HCT116 (cell line): ENCODE measurements at regions not wholly inside any gene's neighbourhood (a gene's known extent, or its start where the extent isn't known, plus 50 kb on each side); places are given as distances from the start of the nearest gene placed in this dataset.

Experiments used
- ATAC-seq: fragments of 200-7000 bp; cut with Tn5 transposase; 2 replicates; pipeline ENCODE4 v1.9.1; 2020; ENCODE audit warnings: mild to moderate bottlenecking, moderate library complexity
- BruUV-seq: library from RNA; stranded (reverse); fragments of 400-500 nt; replicated peaks from 2 replicates; lab custom pipeline; 2021; lab: Mats Ljungman, UMichigan
- CTCF ChIA-PET: fragments of 300-600 bp; sonication (Branson Sonifier 250); formaldehyde crosslinking; loops from one replicate; lab custom pipeline; 2021; ENCODE audit warnings: antibody characterized with exemption; lab: Charles Lee
- POLR2A ChIA-PET: fragments of 300-600, 350-600 bp; sonication (Branson Sonifier 250); formaldehyde crosslinking; loops from one replicate; lab custom pipeline; 2021; ENCODE audit warnings: antibody characterized with exemption; lab: Charles Lee
- RAD21 ChIA-PET, 2 experiments: fragments of 300-600 bp; sonication (Branson Sonifier 250); formaldehyde crosslinking; loops; one replicate each; lab custom pipeline; 2023; ENCODE audit warnings: low total read pairs in 2 of 2; ENCODE audit not compliant: uncharacterized antibody in 2 of 2, unreplicated experiment in 2 of 2, low non-redundant PET in 1 of 2; lab: Charles Lee
- DNase-seq: peaks from one replicate; pipeline ENCODE4 v3.0.0-alpha.2; 2010; ENCODE audit warnings: low read depth, low spot score
- H2AFZ ChIP-seq: fragments of 200-600 bp; shearing (Covaris generic), sonication (generic); 2 replicates; pipeline ENCODE4 v1.6.1; 2017; ENCODE audit warnings: low read depth, mixed run types, mixed read lengths, antibody characterized with exemption, low read length; ENCODE audit not compliant: poor library complexity, severe bottlenecking
- H3K27ac ChIP-seq: 2 replicates; pipeline ENCODE4 v1.5.1; 2012; ENCODE audit warnings: low read depth, low read length
- H3K27me3 ChIP-seq: fragments of 200-600 bp; sonication (generic); 2 replicates; pipeline ENCODE4 v1.6.1; 2016; ENCODE audit warnings: mixed run types, low read length, mixed read lengths; ENCODE audit not compliant: insufficient read depth
- H3K36me3 ChIP-seq, 2 experiments: fragments of 200-500 bp in 1 of 2; fragments of 200-600 bp in 1 of 2; sonication (Bioruptor generic) in 1 of 2; sonication (generic) in 1 of 2; 2 replicates each; pipeline versions ENCODE4 v1.5.1 to v1.6.1; 2014 to 2016; ENCODE audit warnings: low read length in 2 of 2, inconsistent platforms in 1 of 2, mixed read lengths in 1 of 2, mixed run types in 1 of 2; ENCODE audit not compliant: insufficient read depth in 2 of 2, control insufficient read depth in 1 of 2
- H3K4me1 ChIP-seq, 2 experiments: fragments of 200-600 bp in 1 of 2; sonication (generic) in 1 of 2; 2 replicates each; pipeline versions ENCODE4 v1.5.1 to v1.6.1; 2012 to 2017; ENCODE audit warnings: low read length in 2 of 2, inconsistent platforms in 1 of 2, mild to moderate bottlenecking in 1 of 2, mixed read lengths in 1 of 2, mixed run types in 1 of 2, moderate library complexity in 1 of 2; ENCODE audit not compliant: insufficient read depth in 2 of 2, control insufficient read depth in 1 of 2
- H3K4me2 ChIP-seq: fragments of 200-600 bp; sonication (generic); 2 replicates; pipeline ENCODE4 v1.6.1; 2017; ENCODE audit warnings: mixed run types, low read length, mixed read lengths
- H3K4me3 ChIP-seq, 2 experiments: fragments of 200-600 bp in 1 of 2; sonication (generic) in 1 of 2; replicated peaks in 1 of 2; 2 replicates each; pipeline ENCODE4 v1.5.1; 2011 to 2016; ENCODE audit warnings: low read length in 2 of 2, control low read depth in 1 of 2, low read depth in 1 of 2, mild to moderate bottlenecking in 1 of 2, mixed read lengths in 1 of 2, mixed run types in 1 of 2
- H3K79me2 ChIP-seq: fragments of 200-600 bp; sonication (generic); 2 replicates; pipeline ENCODE4 v1.6.1; 2017; ENCODE audit warnings: mild to moderate bottlenecking, mixed run types, low read length, moderate library complexity, mixed read lengths; ENCODE audit not compliant: insufficient read depth
- H3K9ac ChIP-seq: fragments of 200-600 bp; sonication (generic); 2 replicates; pipeline ENCODE4 v1.6.1; 2016; ENCODE audit warnings: low read length, mixed read lengths
- H3K9me2 ChIP-seq: fragments of 200-600 bp; sonication (generic), shearing (Covaris generic); 2 replicates; pipeline ENCODE4 v1.6.1; 2017; ENCODE audit warnings: mixed run types, mild to moderate bottlenecking, moderate library complexity; ENCODE audit not compliant: insufficient read depth
- H3K9me3 ChIP-seq, 2 experiments: fragments of 200-500 bp in 1 of 2; fragments of 200-600 bp in 1 of 2; sonication (Bioruptor generic) in 1 of 2; sonication (generic) in 1 of 2; 2 replicates each; pipeline ENCODE4 v1.6.1; 2014 to 2017; ENCODE audit warnings: low read length in 2 of 2, mixed read lengths in 2 of 2, inconsistent platforms in 1 of 2, low read depth in 1 of 2, mild to moderate bottlenecking in 1 of 2, mixed run types in 1 of 2, moderate library complexity in 1 of 2; ENCODE audit not compliant: control insufficient read depth in 1 of 2, insufficient read depth in 1 of 2
- H4K20me1 ChIP-seq: fragments of 200-600 bp; sonication (generic), shearing (Covaris generic); 2 replicates; pipeline ENCODE4 v1.6.1; 2017; ENCODE audit warnings: mixed run types, mild to moderate bottlenecking, moderate library complexity; ENCODE audit not compliant: insufficient read depth
- CEBPB ChIP-seq: IDR thresholded peaks from 2 replicates; pipeline ENCODE4 v1.6.1; 2012; ENCODE audit warnings: low read depth
- EGR1 ChIP-seq: IDR thresholded peaks from 2 replicates; pipeline ENCODE4 v1.6.1; 2012; ENCODE audit warnings: low read depth
- ELF1 ChIP-seq: IDR thresholded peaks from 2 replicates; pipeline ENCODE4 v1.6.1; 2012; ENCODE audit warnings: low read depth, borderline replicate concordance
- EZH2phosphoT487 ChIP-seq: fragments of 200-600 bp; IDR thresholded peaks from 2 replicates; pipeline ENCODE4 v1.6.1; 2018; ENCODE audit warnings: antibody characterized with exemption, borderline replicate concordance
- FOSL1 ChIP-seq: IDR thresholded peaks from 2 replicates; pipeline ENCODE4 v1.6.1; 2012; ENCODE audit warnings: low read depth
- RAD21 ChIP-seq: IDR thresholded peaks from 2 replicates; pipeline ENCODE4 v1.6.1; 2012; ENCODE audit warnings: low read depth, mild to moderate bottlenecking
- SRF ChIP-seq: IDR thresholded peaks from 2 replicates; pipeline ENCODE4 v1.6.1; 2012; ENCODE audit warnings: low read depth
- TCF7L2 ChIP-seq: IDR thresholded peaks from 2 replicates; pipeline ENCODE4 v1.7.0; 2011; ENCODE audit warnings: borderline replicate concordance, inconsistent platforms; ENCODE audit not compliant: insufficient read depth, insufficient read length; ENCODE audit errors: extremely low read depth
- YY1 ChIP-seq: IDR thresholded peaks from 2 replicates; pipeline ENCODE4 v1.6.1; 2011; ENCODE audit warnings: low read length, low read depth, moderate library complexity, mild to moderate bottlenecking; ENCODE audit not compliant: insufficient replicate concordance; ENCODE audit errors: extremely low read depth
- ZFX ChIP-seq: fragments of 450-650 bp; IDR thresholded peaks from 2 replicates; pipeline ENCODE4 v1.6.1; 2017
- intact Hi-C: fragments of 100-400 bp; cut with micrococcal nuclease; formaldehyde crosslinking; loops from 2 replicates; pipeline ENCODE4 v1.10.0; 2022
- TF ChIP-seq, protein P1 (sequence below): IDR thresholded peaks from 2 replicates; pipeline ENCODE4 v1.6.1; 2012; ENCODE audit warnings: low read depth
- TF ChIP-seq, protein P2 (sequence below), 3 experiments: fragments of 200-600 bp in 1 of 3; sonication (generic) in 1 of 3; IDR thresholded peaks in 2 of 3; conservative IDR thresholded peaks in 1 of 3; 2 replicates each; pipeline ENCODE4 v1.5.1; 2012 to 2017; ENCODE audit warnings: low read depth in 2 of 3, low read length in 2 of 3, antibody characterized with exemption in 1 of 3, borderline replicate concordance in 1 of 3, control low read depth in 1 of 3, mild to moderate bottlenecking in 1 of 3, mixed read lengths in 1 of 3, mixed run types in 1 of 3, moderate library complexity in 1 of 3; ENCODE audit not compliant: insufficient read depth in 1 of 3
- TF ChIP-seq, protein P3 (sequence below): IDR thresholded peaks from 2 replicates; pipeline ENCODE4 v1.6.1; 2012

GRCh38 chr10:1858048-1858447, 120.7 kb upstream of the ADARB2 start:
- no peaks in the 10 kb centered on the region for H3K27me3 ChIP-seq
- peaks cover 0 to 19% of the 10 kb centered on the region in 2 experiments; a peak in 2 of 4 replicates for H3K9me3 ChIP-seq
- DNase-seq (no peak), ATAC-seq (no peak)
- H3K79me2 ChIP-seq, result no peaks in the 10 kb centered on the region
- CTCF ChIA-PET, result no interaction called here
- H3K4me3 ChIP-seq, result no peak overlapping the region
- H3K4me2 ChIP-seq, result no peak overlapping the region
- TF ChIP-seq EZH2phosphoT487 (no peak), EGR1 (no peak), FOSL1 (no peak), ZFX (no peak), YY1 (no peak), ELF1 (no peak), TCF7L2 (no peak), SRF (no peak), CEBPB (no peak), RAD21 (no peak)
- TF ChIP-seq, protein P1, sequence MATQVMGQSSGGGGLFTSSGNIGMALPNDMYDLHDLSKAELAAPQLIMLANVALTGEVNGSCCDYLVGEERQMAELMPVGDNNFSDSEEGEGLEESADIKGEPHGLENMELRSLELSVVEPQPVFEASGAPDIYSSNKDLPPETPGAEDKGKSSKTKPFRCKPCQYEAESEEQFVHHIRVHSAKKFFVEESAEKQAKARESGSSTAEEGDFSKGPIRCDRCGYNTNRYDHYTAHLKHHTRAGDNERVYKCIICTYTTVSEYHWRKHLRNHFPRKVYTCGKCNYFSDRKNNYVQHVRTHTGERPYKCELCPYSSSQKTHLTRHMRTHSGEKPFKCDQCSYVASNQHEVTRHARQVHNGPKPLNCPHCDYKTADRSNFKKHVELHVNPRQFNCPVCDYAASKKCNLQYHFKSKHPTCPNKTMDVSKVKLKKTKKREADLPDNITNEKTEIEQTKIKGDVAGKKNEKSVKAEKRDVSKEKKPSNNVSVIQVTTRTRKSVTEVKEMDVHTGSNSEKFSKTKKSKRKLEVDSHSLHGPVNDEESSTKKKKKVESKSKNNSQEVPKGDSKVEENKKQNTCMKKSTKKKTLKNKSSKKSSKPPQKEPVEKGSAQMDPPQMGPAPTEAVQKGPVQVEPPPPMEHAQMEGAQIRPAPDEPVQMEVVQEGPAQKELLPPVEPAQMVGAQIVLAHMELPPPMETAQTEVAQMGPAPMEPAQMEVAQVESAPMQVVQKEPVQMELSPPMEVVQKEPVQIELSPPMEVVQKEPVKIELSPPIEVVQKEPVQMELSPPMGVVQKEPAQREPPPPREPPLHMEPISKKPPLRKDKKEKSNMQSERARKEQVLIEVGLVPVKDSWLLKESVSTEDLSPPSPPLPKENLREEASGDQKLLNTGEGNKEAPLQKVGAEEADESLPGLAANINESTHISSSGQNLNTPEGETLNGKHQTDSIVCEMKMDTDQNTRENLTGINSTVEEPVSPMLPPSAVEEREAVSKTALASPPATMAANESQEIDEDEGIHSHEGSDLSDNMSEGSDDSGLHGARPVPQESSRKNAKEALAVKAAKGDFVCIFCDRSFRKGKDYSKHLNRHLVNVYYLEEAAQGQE, result no peak
- TF ChIP-seq, protein P2, sequence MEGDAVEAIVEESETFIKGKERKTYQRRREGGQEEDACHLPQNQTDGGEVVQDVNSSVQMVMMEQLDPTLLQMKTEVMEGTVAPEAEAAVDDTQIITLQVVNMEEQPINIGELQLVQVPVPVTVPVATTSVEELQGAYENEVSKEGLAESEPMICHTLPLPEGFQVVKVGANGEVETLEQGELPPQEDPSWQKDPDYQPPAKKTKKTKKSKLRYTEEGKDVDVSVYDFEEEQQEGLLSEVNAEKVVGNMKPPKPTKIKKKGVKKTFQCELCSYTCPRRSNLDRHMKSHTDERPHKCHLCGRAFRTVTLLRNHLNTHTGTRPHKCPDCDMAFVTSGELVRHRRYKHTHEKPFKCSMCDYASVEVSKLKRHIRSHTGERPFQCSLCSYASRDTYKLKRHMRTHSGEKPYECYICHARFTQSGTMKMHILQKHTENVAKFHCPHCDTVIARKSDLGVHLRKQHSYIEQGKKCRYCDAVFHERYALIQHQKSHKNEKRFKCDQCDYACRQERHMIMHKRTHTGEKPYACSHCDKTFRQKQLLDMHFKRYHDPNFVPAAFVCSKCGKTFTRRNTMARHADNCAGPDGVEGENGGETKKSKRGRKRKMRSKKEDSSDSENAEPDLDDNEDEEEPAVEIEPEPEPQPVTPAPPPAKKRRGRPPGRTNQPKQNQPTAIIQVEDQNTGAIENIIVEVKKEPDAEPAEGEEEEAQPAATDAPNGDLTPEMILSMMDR (IDR thresholded peaks at IDR 0.05 in 2 of 3, conservative IDR thresholded peaks at IDR 0.05 in 1 of 3; ENCODE audit: borderline replicate concordance in 1 of 3, insufficient read depth in 1 of 3, low read depth in 2 of 3, low read length in 2 of 3), result no peak
- TF ChIP-seq, protein P3, sequence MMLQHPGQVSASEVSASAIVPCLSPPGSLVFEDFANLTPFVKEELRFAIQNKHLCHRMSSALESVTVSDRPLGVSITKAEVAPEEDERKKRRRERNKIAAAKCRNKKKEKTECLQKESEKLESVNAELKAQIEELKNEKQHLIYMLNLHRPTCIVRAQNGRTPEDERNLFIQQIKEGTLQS, result no peak
- TF ChIP-seq, all 23 proteins: peak for 0
- no TSS peak for BruUV-seq
- Histone ChIP-seq H2AFZ (no peak overlapping the region), H3K9me2 (no peaks in the 10 kb centered on the region), H3K4me1 (no peaks in the 10 kb centered on the region), H3K9ac (no peak overlapping the region), H3K36me3 (no peaks in the 10 kb centered on the region), H4K20me1 (no peaks in the 10 kb centered on the region), H3K27ac (no peak overlapping the region)
- intact Hi-C loops, result no loop called here
- ChIA-PET RAD21 (no interaction called here), POLR2A (no interaction called here)
